GM18870 (cell line): ENCODE measurements at regions not wholly inside any gene's neighbourhood (a gene's known extent, or its start where the extent isn't known, plus 50 kb on each side); places are given as distances from the start of the nearest gene placed in this dataset.
"Not testable (repeated sequence)": the region's sequence is repeated elsewhere in the genome, so short reads cannot be mapped to it uniquely, and the experiment has no call there.

Experiments used
- ATAC-seq: cut with Tn5 transposase; IDR thresholded peaks from one replicate; pipeline ENCODE4 v1.9.1; 2021; ENCODE audit warnings: moderate library complexity; ENCODE audit not compliant: unreplicated experiment

GRCh38 chr10:83724471-83725241, 414.7 kb upstream of the GHITM start:
- peak; percentile 94 for ATAC-seq

- ATAC-seq: no peak
Observed at GRCh38 chr10:83725567-83725966, 413.7 kb upstream of the GHITM start.

- ATAC-seq: no peak
Observed at GRCh38 chr10:83734278-83734677, 405.0 kb upstream of the GHITM start.

- ATAC-seq: no peak
Observed at GRCh38 chr10:83736008-83736407, 403.3 kb upstream of the GHITM start.

GRCh38 chr10:83750604-83751003, 388.7 kb upstream of the GHITM start:
- ATAC-seq: no peak

GRCh38 chr10:83753490-83753889, 385.8 kb upstream of the GHITM start:
- ATAC-seq: no peak

- ATAC-seq: no peak
Observed at GRCh38 chr10:83754857-83755256, 384.5 kb upstream of the GHITM start.

GRCh38 chr10:83760142-83760541, 379.2 kb upstream of the GHITM start:
- no peak for ATAC-seq

- no peak for ATAC-seq
Observed at GRCh38 chr10:83764666-83765065, 374.6 kb upstream of the GHITM start.

- no peak for ATAC-seq
Observed at GRCh38 chr10:83765731-83766130, 373.6 kb upstream of the GHITM start.

GRCh38 chr10:83769281-83769820, 370.0 kb upstream of the GHITM start:
- ATAC-seq: no peak

GRCh38 chr10:83786701-83787100, 352.6 kb upstream of the GHITM start:
- not testable (repeated sequence) for ATAC-seq

GRCh38 chr10:83801983-83802382, 337.3 kb upstream of the GHITM start:
- ATAC-seq: no peak

- no peak for ATAC-seq
Observed at GRCh38 chr10:83806717-83807116, 332.6 kb upstream of the GHITM start.

- ATAC-seq: no peak
Observed at GRCh38 chr10:83809001-83809400, 330.3 kb upstream of the GHITM start.

- ATAC-seq: peak; percentile 90
Observed at GRCh38 chr10:83816942-83817341, 322.4 kb upstream of the GHITM start.

- ATAC-seq: no peak
Observed at GRCh38 chr10:83817797-83818196, 321.5 kb upstream of the GHITM start.

GRCh38 chr10:83819609-83820008, 319.7 kb upstream of the GHITM start:
- no peak for ATAC-seq

- ATAC-seq: no peak
Observed at GRCh38 chr10:83820033-83820432, 319.3 kb upstream of the GHITM start.

GRCh38 chr10:83824099-83824498, 315.2 kb upstream of the GHITM start:
- ATAC-seq: no peak

GRCh38 chr10:83834096-83834495, 305.2 kb upstream of the GHITM start:
- no peak for ATAC-seq

GRCh38 chr10:83835945-83836745, 303.2 kb upstream of the GHITM start:
- no peak for ATAC-seq
